ENCODE measurements at regions not wholly inside any gene's neighbourhood (a gene's known extent, or its start where the extent isn't known, plus 50 kb on each side); places are given as distances from the start of the nearest gene placed in this dataset. TPM values are rescaled to one million over a fixed set of nuclear protein-coding genes. Genes with fewer than 3 reads are reported as not detected.
A peak's percentile ranks its signal among the peaks of the same experiment; 100 is the strongest.

DNA sequence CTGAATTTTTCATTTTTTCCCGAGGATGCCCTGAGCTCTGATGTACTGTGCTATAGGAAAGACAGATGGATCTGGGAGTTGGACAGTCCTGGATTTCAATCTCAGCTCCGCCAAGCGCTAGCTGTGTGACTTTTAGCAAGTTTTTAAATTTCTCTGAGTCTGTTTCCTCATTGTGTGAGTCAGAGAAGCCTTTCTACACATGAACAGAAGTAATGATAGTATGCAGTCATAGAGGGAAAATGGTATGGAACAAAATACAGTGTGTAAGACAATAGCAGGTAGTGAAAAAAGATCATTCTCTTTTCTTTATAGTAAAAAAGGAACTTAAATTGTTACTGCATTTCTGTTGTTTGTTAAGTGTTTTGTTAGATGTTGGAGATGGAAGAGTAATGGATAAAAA lies 52.4 kb upstream of the PPM1B start:
- H3K4me2 ChIP-seq (ENCODE audit: unreplicated experiment), result no peak overlapping the region
- TF ChIP-seq EZH2 (IDR thresholded peaks at IDR 0.05; ENCODE audit: insufficient read depth, poor library complexity, severe bottlenecking) (no peak), EZH2phosphoT487 (IDR thresholded peaks at IDR 0.05; ENCODE audit: insufficient read depth, low read depth) (no peak)
- WGBS, 2 experiments (ENCODE audit: low coverage in 1 of 2, low lambda C conversion rate in 2 of 2, missing lambda C conversion rate in 2 of 2), result 88 to 91% methylated on average over 3 of the region's 3 CpGs
- peak; percentile 32 for DNase-seq
- H3K4me1 ChIP-seq (ENCODE audit: insufficient read depth), result peaks cover 13% of the 10 kb centered on the region
- no peak overlapping the region for H3K4me3 ChIP-seq
- H3K36me3 ChIP-seq (ENCODE audit: low read depth), result no peaks in the 10 kb centered on the region
- no peaks in the 10 kb centered on the region for H3K27me3 ChIP-seq (replicated peaks; ENCODE audit: insufficient read depth)
- H3K9me3 ChIP-seq (ENCODE audit: low read depth), result no peaks in the 10 kb centered on the region
- no peak overlapping the region for H2AFZ ChIP-seq
- no peaks in the 10 kb centered on the region for H3K9me2 ChIP-seq (ENCODE audit: insufficient read depth)
- no peak overlapping the region for H3K27ac ChIP-seq
- H4K20me1 ChIP-seq (ENCODE audit: insufficient read depth), result no peaks in the 10 kb centered on the region
- H3F3A ChIP-seq (ENCODE audit: insufficient read depth), result peaks cover 6% of the 10 kb centered on the region
- in situ Hi-C loops (cut with MboI), result no loop called here
- no peaks in the 10 kb centered on the region for H3K79me2 ChIP-seq (ENCODE audit: insufficient read depth)
- H3K9ac ChIP-seq, result no peak overlapping the region

DNA sequence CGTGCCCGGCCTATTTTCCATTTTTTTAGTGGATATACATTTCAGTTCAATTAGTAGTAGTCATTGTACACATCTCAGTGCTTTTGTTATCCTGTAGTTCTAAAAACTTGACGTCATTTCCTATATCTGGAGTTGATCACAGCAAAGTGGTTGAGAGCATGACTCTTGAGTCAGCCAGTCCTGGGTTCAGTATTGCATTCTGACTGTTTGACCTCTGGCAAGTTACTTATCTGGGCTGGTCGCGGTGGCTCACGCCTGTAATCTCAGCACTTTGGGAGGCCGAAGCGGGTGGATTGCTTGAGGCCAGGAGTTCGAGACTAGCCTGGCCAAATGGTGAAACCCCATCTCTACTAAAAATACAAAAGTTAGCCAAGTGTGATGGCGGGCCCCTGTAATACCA lies 50.4 kb upstream of the PPM1B start:
- no peaks in the 10 kb centered on the region for H3K36me3 ChIP-seq (ENCODE audit: low read depth)
- H3K27me3 ChIP-seq (replicated peaks; ENCODE audit: insufficient read depth), result no peaks in the 10 kb centered on the region
- H3K4me1 ChIP-seq (ENCODE audit: insufficient read depth), result peaks cover 13% of the 10 kb centered on the region
- no peaks in the 10 kb centered on the region for H3K79me2 ChIP-seq (ENCODE audit: insufficient read depth)
- no peaks in the 10 kb centered on the region for H4K20me1 ChIP-seq (ENCODE audit: insufficient read depth)
- 89 to 91% methylated on average over 10 of the region's 10 CpGs for WGBS, 2 experiments (ENCODE audit: low coverage in 1 of 2, low lambda C conversion rate in 2 of 2, missing lambda C conversion rate in 2 of 2)
- in situ Hi-C loops (cut with MboI), result no loop called here
- no peak for TF ChIP-seq EZH2phosphoT487 (IDR thresholded peaks at IDR 0.05; ENCODE audit: insufficient read depth, low read depth)
- no peak for TF ChIP-seq EZH2 (IDR thresholded peaks at IDR 0.05; ENCODE audit: insufficient read depth, poor library complexity, severe bottlenecking)
- no peak overlapping the region for H3K4me2 ChIP-seq (ENCODE audit: unreplicated experiment)
- H2AFZ ChIP-seq, result no peak overlapping the region
- no peaks in the 10 kb centered on the region for H3K9me3 ChIP-seq (ENCODE audit: low read depth)
- DNase-seq, result peak; percentile 46
- no peak overlapping the region for H3K4me3 ChIP-seq
- H3K9me2 ChIP-seq (ENCODE audit: insufficient read depth), result no peaks in the 10 kb centered on the region
- no peak overlapping the region for H3K9ac ChIP-seq
- H3F3A ChIP-seq (ENCODE audit: insufficient read depth), result peaks cover 6% of the 10 kb centered on the region
- no peak overlapping the region for H3K27ac ChIP-seq

Small RNAs in the stretch of these regions (small RNA-seq; reads per million reads assigned to genes)
- not detected for gene AC019129.1 (ENCODE audit: low read depth, low replicate concordance)
